NOMO-1 treated with dmso at 0.1 percent for 144 hours (cell line): ENCODE measurements at regions not wholly inside any gene's neighbourhood (a gene's known extent, or its start where the extent isn't known, plus 50 kb on each side); places are given as distances from the start of the nearest gene placed in this dataset.

Source experiments
- DNase-seq: peaks from one replicate; lab custom pipeline; 2025; ENCODE audit not compliant: unreplicated experiment; lab: John Stamatoyannopoulos, UW

DNA sequence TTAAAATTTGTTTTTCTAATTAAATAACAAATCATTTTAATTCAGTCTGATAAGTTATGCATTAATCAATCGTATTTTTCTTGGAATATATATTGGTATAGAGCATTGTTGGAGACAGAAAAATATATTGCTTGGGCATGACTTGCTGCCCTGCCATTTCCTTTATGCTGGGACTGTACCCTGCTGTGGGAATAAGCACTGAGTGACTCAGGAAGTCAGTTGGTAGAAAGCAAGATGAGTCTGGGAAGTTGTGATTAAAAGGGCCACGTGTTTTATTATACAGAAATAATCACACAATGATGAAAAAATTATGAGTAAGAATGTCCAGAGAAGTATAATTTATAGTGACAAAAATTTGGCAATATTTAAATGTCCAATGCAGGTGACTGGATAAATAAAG, 139.5 kb downstream of the KIF18A start:
- no peak for DNase-seq

DNA sequence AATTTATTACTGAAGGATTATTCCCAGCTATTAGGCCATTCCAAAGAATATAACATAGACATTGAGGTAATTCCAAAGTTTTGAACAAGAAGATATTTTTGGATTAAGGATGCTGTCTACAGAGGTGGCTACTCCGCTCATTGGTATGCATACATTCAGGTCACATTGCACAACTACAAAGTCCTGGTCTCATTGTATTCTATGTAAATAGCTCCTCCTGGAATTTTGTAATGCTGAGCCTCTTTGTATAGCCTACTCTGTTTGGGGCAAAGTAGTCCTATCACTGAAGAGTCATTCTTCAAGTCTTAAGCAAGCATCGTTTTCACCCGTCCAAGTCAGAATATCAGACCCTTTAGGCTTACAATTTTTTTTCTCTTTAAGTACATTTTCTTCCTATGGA, 142.4 kb downstream of the KIF18A start:
- no peak for DNase-seq

DNA sequence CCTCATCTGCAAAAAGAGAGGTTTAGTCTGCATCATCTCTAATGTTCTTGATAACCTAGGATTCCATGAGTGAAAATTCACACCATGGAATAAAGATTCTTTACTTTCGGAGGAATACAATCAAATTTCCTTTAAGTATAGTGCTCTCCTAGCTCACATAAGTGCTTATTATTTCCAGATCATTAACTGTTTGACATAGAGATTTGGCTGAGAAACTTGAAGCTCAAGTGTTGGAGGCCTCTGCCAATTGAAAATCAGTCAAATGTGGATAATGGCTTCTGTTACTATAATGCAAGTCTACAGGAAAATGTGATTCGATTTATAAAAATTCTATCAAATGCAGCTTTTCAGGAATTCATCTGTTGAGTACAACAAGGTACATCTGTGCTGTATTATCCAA, 144.6 kb downstream of the KIF18A start:
- no peak for DNase-seq

DNA sequence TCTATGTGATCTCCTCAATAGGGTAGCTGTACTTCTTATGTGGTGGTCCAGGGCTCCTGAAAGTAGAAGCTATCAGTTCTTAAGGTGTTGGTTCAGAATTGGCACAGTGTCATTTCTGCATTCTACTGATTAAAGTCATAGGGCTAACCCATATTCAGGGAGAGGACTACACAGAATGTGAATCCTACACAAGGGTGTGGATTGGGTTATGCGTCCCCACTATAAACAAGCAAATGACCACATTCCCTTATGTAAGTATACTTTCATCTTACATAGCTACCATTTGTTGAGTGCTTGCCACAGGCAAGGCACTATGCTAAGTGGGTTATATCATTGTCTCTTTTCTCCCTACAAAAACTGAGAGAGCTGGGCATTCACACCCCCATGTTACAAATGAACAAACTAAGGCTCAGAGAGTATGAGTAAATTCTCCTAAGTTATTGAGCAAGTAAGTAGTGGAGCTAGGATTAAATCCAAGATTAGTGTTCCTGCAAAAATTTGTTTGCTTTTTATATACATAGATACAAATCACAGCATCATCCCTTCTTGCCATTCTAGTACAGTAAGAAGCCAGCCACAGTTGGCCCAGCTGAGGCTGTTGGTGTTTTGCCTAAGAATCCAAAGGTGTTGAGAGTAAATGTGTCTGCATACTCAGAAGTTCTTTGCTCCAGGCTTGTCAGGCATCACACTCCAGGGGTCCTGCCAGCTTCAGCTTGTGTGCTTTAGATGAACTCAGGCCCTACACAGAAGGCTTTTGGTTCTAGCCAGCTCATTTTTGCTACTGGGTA, 157.8 kb downstream of the KIF18A start:
- DNase-seq: no peak

DNA sequence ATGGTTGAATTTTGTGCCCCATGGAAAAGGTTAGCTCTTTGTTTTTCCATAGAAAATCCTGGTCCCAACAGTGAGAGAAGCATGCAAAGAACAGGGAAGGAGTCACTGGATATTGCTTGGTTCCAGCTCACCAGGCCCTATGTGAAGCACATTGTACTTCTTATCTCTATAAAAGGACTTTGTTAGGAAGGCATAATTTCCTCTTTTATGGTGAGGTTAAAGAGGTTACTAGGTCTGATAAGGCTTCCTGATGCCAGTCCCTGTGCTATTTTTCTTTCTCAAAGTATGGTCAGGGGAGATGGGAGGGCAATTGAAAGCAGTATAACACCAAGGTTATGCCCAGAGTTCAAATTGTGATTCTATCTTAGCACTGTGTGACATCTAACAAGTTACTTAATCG, 162.6 kb downstream of the KIF18A start:
- DNase-seq: no peak

DNA sequence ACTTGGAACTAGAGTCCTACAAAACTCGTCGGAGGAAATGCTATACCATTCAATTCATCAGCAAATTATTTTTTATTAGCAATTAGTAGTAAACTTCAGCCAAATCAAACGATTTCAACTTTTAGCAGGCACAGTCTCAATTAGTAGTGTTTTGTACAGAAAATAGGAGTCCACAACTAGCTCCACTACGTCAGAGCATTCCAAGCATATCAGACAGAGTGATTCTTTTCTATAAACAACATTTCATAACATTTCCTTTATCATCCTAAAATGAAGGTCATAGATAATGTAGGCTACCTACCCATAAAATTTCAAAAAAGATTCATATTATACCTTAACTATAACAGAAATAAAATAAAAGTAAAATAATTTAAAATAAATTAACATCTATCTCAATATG, 169.9 kb downstream of the KIF18A start:
- DNase-seq: no peak

DNA sequence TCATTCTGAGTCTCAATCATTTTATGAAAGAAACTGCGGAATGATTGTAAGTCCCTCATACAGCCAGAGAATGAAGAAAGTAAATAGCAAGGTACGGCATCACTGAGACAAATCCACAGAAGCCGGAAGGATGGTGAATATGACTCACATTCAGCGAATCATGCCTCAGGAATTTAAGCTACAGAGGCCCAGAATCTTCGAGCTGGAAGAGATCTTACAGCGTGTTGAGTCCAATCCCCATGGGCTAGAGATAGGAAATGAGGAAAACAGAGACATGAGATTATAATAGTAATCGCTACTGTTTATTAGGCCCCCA, 173.2 kb downstream of the KIF18A start:
- DNase-seq: no peak

DNA sequence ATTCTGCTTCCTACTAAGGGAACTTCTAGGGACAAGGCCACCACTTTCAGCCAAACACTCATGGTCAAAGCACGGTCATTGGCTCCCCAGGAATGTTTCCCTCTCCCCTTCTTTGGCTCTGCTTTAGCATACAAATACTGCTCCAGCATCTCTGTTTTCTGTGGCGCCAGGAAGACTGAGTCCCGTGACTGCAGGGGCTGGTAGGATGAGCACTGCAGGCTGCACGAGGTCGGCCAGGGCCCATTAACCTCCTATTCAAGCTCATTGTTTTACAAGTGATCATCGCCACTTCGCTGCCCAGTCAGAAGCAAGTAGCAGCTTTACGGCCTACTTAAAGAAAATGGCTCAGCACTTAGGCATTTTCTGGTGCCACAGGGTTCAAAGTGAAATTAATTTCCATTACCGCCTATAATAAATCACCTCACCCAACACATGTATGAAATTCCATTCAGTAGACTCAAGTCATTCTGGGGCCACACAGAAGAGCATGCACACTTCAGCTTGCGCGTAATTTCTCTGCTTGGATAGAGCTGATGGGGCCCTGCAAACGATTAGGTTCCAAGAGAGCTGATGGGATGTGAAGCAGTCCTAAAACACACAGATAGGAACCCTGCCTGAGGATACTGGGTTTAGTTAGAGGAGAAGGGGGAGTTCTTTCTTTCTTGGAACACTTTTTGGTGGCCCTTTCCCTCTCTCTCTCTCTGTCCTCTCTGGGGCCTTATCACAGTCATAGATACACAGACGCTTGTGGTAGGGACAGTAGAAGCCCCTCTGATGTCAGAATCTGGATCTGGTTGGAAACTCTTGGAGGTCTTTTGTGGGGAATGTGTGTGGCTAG, 173.7 kb downstream of the KIF18A start:
- DNase-seq: no peak

DNA sequence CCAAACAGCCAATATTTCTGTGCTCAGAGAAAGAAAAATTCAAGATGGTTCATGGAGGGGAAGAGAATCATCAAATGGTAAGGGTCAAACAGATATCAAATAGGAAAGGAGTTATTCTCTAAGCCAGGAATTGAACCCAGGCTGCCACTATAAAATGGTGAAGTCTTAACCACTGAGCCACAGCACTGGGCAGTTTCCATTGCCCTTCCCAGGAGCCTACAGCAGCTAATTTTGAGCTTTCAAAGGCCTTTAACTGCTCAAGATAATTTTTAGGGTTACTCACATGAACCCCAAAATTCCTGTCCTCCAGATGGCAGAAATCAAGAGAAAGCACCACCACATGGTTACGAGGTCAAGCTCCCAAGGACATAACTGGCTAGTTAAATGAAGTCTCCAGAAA, 176.2 kb downstream of the KIF18A start:
- DNase-seq: no peak

DNA sequence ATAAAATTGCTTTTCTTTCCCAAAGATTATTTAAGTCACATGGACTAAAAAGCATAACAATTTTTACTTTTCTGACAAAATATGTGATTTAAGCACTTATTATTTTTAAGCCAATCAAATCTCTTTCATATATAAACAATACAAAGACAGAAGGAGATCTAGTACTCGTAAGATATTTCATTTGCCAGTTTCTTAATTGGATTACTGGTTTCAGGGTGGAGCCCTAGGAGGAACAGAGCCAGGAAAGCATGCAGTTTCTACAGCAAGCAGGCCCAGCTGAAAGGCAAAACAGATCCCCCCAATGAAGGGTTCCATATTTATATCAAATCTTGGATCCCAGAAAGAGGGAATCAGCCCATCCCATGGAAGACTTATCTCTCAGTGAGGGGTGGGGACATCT, 177.0 kb downstream of the KIF18A start:
- no peak for DNase-seq

DNA sequence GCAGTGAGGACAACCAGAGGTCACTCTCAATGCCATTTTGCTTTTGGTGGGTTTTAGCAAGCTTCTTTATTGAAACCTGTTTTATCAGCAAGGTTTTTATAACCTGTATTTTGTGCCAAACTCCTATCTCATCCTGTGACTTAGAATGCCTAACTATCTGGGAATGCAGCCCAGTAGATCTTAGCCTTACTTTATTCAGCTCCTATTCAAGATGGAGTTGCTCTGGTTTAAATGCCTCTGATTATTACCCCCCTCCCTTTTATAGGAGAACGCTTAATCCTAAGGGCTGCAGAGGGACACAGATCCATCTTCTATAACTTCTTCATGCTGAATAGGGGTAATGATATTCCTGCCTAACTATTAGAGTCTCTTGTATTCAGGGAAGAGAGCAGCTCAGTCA, 179.1 kb downstream of the KIF18A start:
- no peak for DNase-seq

DNA sequence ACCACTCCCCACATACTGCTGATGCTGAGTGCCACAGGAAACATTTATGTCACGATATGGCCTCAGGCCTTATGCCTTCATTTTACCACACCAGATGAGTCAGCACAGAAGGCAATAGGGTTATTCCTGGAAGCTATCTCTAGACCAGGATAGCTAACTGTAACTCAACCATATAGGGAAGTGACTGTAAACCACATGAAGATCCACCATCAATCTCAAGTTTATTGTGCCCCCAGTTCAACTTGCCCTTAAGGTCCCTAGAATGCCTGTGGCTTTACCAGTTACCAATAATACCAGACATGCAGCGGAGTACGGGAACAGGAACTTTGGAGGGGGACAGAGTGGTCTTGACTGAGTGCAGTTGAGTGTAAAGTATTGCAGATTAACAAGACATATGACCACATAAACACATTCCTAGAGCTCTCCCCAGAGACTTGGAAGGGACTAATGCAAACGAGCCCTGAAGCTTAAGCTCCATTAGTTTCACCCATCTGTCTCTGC, 180.9 kb downstream of the KIF18A start:
- DNase-seq: peak; percentile 13

DNA sequence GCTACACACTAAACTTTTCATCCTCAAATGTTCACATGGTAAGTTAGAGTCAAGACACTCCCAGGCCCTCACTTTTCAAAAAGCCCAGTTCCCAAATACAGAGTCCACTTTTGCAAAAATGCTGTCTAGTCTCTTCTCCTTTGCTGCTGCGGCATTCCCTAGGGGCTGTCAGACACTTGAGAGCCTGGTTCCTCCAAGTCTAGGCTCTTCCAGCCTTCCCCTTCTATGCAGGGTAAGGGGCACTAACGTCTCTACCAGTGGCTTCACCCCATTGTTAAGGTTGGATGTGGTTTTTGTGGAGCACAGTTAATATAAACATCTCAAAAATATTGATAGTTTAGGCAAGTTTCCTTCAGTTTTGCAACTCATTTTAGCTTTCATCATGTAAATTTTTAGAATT, 181.5 kb downstream of the KIF18A start:
- no peak for DNase-seq

DNA sequence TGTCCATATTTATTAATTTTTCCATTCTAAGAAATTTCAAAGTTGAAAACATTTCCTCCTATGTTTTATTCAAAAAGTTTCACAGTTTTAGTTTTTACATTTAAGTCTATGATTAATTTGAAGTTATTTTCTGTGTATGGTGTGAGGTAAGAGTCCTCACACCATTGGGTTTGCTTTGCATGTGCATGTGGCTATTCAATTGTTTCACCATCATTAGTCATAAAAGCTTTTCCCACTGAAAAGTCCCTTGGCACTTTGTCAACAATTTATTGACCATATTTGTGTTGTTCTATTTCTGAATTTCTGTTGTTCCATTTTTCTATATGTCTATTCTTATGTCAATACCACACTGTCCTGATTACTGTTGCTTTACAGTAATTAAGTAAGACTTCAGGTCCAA, 186.5 kb downstream of the KIF18A start:
- DNase-seq: no peak

DNA sequence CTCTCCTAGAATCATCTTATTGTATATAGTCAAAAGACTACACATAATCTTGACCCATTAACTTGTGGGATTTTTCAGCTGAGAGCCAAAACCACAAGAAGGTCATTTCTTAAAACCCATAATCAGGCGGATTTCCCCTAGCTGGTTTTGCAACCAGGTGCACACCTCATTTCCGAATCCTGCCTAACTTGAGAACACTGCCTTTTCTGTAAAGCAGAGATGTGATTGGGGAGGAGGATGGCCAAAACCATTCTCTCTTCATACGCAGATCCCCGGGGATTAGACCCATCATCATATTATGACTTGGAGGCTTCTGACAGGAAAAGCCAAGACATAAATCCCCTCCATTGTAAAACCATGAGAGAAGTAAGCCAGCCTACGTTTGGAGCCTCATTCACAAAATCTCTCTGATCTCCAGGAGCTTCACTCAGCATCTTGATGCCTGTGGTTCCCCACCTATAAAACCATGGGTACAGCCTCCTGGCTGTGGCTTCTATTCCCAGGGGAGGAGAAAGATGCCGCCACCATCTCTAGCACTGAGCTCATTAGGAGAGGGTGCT, 191.3 kb downstream of the KIF18A start:
- no peak for DNase-seq

DNA sequence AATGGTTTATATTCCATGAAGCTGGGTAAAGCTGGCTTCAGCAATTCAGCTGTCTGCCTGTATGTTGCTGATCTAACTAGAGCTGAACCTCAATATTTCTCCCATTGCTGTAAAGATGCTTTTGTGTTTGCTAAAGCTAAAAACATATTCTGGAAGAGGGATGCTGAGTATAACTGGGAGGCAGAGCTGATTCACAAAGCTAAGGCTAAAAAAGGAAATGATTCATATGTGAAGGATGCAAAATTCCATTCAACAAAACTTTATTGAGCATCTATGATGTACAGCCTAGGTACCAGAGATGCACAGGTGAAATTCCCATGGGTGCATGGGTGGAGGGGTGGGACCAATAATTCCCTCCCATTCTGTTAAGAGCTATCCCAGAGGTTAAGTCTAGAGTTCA, 193.9 kb downstream of the KIF18A start:
- no peak for DNase-seq

DNA sequence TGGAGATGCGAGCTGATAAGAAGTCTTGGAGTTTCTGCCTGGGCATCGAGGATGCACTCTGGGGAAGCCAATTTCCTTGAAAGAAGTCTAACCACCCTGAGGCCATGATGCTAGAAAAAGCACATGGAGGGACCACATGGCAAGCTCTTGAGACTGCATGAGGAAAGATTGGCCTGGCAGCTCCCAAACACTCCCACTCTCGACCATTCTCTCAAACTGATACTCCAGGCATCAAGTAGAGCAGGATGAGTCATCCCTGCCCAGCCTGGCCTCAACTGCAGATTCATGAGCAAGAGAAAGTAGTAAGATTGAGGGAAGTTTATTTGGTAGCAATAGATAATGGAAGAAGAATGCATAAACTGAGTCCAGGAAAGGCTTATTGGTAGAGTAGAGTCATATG, 194.3 kb downstream of the KIF18A start:
- no peak for DNase-seq

DNA sequence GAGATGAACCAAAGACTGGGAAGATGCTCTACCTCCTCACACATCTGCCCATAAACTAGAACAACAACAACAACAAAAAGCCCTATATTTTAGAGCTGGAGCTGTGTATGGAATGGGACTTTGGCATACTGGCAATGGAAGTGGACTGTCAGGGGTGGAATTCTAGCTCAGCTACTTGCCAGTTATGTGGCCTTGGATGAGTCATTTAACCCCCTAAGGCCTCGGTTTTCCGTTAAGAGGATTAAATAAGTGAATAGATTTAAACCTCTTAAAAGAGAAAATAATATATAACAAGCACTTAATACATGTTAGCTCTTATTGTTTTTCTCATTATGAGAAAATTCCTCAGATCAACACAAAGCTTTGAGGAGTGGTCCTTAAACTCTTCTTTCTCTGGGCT, 195.0 kb downstream of the KIF18A start:
- DNase-seq: no peak

DNA sequence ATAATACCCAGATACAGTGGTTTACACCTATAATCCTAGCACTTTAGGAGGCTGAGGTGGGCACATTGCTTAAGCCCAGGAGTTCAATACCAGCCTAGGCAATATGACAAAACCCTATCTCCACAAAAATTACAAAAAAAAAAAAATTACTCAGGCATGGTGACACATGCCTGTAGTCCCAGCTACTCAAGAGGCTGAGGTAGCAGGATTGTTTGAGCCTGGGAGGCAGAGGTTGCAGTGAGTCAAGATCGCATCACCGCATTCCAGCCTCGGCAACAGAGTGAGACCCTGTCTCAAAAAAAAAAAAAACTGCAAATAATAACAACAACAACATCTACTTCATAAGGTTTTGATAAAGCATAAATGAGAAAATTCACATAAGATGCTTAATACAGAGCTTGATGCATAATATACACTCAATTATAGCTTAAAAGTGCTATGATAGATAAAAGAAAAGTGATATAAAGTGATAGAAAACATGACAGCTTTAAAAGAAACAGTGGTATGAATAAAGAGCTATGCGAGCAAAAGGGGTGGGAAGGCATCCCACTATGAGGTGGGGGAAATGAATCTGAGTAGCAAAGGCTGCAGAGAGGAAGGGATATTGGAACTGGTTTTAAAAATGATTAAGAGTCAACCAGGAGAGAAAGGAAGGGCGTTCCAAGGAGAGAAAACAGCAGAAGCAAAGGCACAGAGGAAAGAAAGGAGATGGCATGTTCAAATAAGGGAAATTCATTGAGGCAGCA, 197.6 kb downstream of the KIF18A start:
- no peak for DNase-seq

DNA sequence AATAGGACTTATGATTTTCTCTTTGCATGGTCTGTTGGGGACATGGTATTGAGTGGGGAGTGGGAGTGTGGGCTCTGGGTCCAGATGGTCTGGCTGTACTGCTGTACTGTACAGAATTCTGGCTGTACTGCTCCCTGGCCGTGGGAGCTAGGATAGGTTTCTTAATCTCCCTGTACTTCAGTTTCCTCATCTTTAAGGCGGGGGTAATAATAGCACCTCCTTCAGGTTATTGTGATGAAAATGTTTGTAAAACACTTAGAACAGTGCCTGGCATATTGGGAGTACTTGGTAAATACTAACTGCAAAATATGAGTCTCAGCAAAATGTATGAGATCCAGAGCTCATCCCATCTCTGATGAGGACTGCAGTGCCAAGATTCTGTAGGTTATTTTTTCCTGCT, 198.6 kb downstream of the KIF18A start:
- no peak for DNase-seq

DNA sequence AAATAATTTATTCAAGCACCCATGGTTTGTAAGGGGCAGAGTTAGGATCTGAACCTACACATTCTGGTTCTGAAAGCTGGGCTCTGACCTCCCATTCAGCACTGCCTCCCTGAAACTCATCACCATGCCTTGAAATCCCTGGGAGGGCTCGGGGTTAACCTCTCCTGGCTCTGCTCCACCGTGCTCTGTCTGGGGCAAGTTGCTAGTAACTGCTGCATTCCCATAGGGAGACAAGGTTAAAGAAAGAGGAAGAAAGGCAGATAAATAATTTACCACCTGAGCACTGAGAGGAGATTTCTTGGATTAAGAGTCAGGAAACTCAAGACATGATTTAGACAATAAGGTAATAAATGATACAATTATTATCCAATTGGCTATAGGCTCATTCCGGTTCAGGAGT, 199.3 kb downstream of the KIF18A start:
- DNase-seq: no peak

DNA sequence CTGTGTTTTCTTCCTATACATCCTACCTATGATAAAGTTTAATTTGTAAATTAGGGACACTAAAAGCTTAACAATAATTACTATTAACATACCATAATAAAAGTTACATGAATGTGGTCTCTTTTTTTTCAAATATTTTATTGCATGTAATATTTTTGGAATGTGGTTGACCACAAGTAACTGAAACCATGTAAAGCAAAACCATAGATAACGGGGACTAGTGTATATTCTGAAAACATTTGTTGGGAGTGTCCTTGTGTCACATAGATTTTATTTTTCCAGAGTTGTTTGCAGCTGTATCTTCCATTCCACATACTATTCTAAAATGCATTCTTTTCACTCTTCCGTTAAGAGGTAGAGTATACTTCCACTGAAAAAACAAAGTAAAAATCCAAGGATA, 200.4 kb downstream of the KIF18A start:
- no peak for DNase-seq
